ENCODE measurements at regions not wholly inside any gene's neighbourhood (a gene's known extent, or its start where the extent isn't known, plus 50 kb on each side); places are given as distances from the start of the nearest gene placed in this dataset.

GRCh38 chr6:156319707-156320106 lies 457.5 kb upstream of the ARID1B start:
- Histone ChIP-seq H2AFZ (no peak overlapping the region), H3K4me2 (ENCODE audit: low read length) (no peak overlapping the region), H3K27ac (no peak overlapping the region), H3K9me3 (ENCODE audit: control insufficient read depth, low read length) (no peaks in the 10 kb centered on the region), H3K9ac (no peak overlapping the region), H3K79me2 (no peaks in the 10 kb centered on the region), H3K4me1 (no peaks in the 10 kb centered on the region), H3K27me3 (ENCODE audit: control insufficient read depth, insufficient read depth, low read length) (no peaks in the 10 kb centered on the region), H3K36me3 (ENCODE audit: control insufficient read depth, insufficient read depth, low read length) (no peaks in the 10 kb centered on the region), H3K4me3 (ENCODE audit: low read depth, low read length) (no peak overlapping the region)
- TF ChIP-seq CTCF (IDR thresholded peaks at IDR 0.05), result no peak

GRCh38 chr6:156316583-156317125 lies 460.5 kb upstream of the ARID1B start:
- no peaks in the 10 kb centered on the region for H3K79me2 ChIP-seq
- no peak overlapping the region for H2AFZ ChIP-seq
- no peak overlapping the region for H3K4me2 ChIP-seq (ENCODE audit: low read length)
- H3K27me3 ChIP-seq (ENCODE audit: control insufficient read depth, insufficient read depth, low read length), result no peaks in the 10 kb centered on the region
- H3K9ac ChIP-seq, result no peak overlapping the region
- no peaks in the 10 kb centered on the region for H3K4me1 ChIP-seq
- no peaks in the 10 kb centered on the region for H3K36me3 ChIP-seq (ENCODE audit: control insufficient read depth, insufficient read depth, low read length)
- no peaks in the 10 kb centered on the region for H3K9me3 ChIP-seq (ENCODE audit: control insufficient read depth, low read length)
- no peak overlapping the region for H3K4me3 ChIP-seq (ENCODE audit: low read depth, low read length)
- TF ChIP-seq CTCF (IDR thresholded peaks at IDR 0.05), result no peak
- no peak overlapping the region for H3K27ac ChIP-seq

- Histone ChIP-seq H3K36me3 (ENCODE audit: control insufficient read depth, insufficient read depth, low read length) (no peaks in the 10 kb centered on the region), H3K79me2 (no peaks in the 10 kb centered on the region), H3K27ac (no peak overlapping the region), H3K27me3 (ENCODE audit: control insufficient read depth, insufficient read depth, low read length) (no peaks in the 10 kb centered on the region), H3K4me2 (ENCODE audit: low read length) (no peak overlapping the region), H3K4me1 (no peaks in the 10 kb centered on the region), H2AFZ (no peak overlapping the region), H3K4me3 (ENCODE audit: low read depth, low read length) (no peak overlapping the region), H3K9ac (no peak overlapping the region), H3K9me3 (ENCODE audit: control insufficient read depth, low read length) (no peaks in the 10 kb centered on the region)
- no peak for TF ChIP-seq CTCF (IDR thresholded peaks at IDR 0.05)
Measured at GRCh38 chr6:156315146-156315545, 462.0 kb upstream of the ARID1B start.

GRCh38 chr6:156313037-156313436 lies 464.1 kb upstream of the ARID1B start:
- Histone ChIP-seq H3K4me3 (ENCODE audit: low read depth, low read length) (no peak overlapping the region), H3K27me3 (ENCODE audit: control insufficient read depth, insufficient read depth, low read length) (no peaks in the 10 kb centered on the region), H3K79me2 (no peaks in the 10 kb centered on the region), H3K36me3 (ENCODE audit: control insufficient read depth, insufficient read depth, low read length) (no peaks in the 10 kb centered on the region), H2AFZ (no peak overlapping the region), H3K4me1 (no peaks in the 10 kb centered on the region), H3K27ac (no peak overlapping the region), H3K9ac (no peak overlapping the region), H3K4me2 (ENCODE audit: low read length) (no peak overlapping the region), H3K9me3 (ENCODE audit: control insufficient read depth, low read length) (no peaks in the 10 kb centered on the region)
- no peak for TF ChIP-seq CTCF (IDR thresholded peaks at IDR 0.05)

GRCh38 chr6:156311291-156311690 lies 465.9 kb upstream of the ARID1B start:
- H3K9me3 ChIP-seq (ENCODE audit: control insufficient read depth, low read length), result no peaks in the 10 kb centered on the region

More at GRCh38 chr6:156311291-156311690, 465.9 kb upstream of the ARID1B start:
- Histone ChIP-seq H3K36me3 (ENCODE audit: control insufficient read depth, insufficient read depth, low read length) (no peaks in the 10 kb centered on the region), H3K4me3 (ENCODE audit: low read depth, low read length) (no peak overlapping the region), H2AFZ (no peak overlapping the region), H3K9ac (no peak overlapping the region), H3K27me3 (ENCODE audit: control insufficient read depth, insufficient read depth, low read length) (no peaks in the 10 kb centered on the region), H3K4me2 (ENCODE audit: low read length) (no peak overlapping the region), H3K79me2 (no peaks in the 10 kb centered on the region), H3K4me1 (no peaks in the 10 kb centered on the region), H3K27ac (no peak overlapping the region)
- no peak for TF ChIP-seq CTCF (IDR thresholded peaks at IDR 0.05)
